GM23338 (cell line): ENCODE measurements at regions not wholly inside any gene's neighbourhood (a gene's known extent, or its start where the extent isn't known, plus 50 kb on each side); places are given as distances from the start of the nearest gene placed in this dataset.

ENCODE experiments used
- CREB1 ChIP-seq: fragments of 250-450 bp; sonication (Bioruptor Pico); IDR thresholded peaks from 2 replicates; pipeline ENCODE4 v1.5.0; 2020; ENCODE audit warnings: low read depth, mild to moderate bottlenecking, moderate library complexity
- CTCF ChIP-seq, 2 experiments: fragments of 200-600 bp in 1 of 2; sonication (generic) in 1 of 2; conservative IDR thresholded peaks; 2 replicates each; pipeline versions ENCODE4 v1.5.1 to v1.6.1; 2016 to 2017; ENCODE audit warnings: antibody characterized with exemption in 2 of 2, low read depth in 2 of 2, mild to moderate bottlenecking in 2 of 2, moderate library complexity in 1 of 2
- EZH2 ChIP-seq: fragments of 200-600 bp; sonication (generic); IDR thresholded peaks from one replicate; pipeline ENCODE4 v1.8.0; 2017; ENCODE audit warnings: antibody characterized with exemption, mild to moderate bottlenecking, low read depth; ENCODE audit not compliant: unreplicated experiment
- EZH2phosphoT487 ChIP-seq: fragments of 200-600 bp; sonication (generic); IDR thresholded peaks from one replicate; pipeline ENCODE4 v1.8.1; 2018; ENCODE audit warnings: antibody characterized with exemption; ENCODE audit not compliant: unreplicated experiment
- JUNB ChIP-seq: IDR thresholded peaks from one replicate; pipeline ENCODE4 v1.6.1; 2016; ENCODE audit warnings: antibody characterized with exemption; ENCODE audit not compliant: unreplicated experiment
- POLR2AphosphoS5 ChIP-seq: IDR thresholded peaks from 2 replicates; pipeline ENCODE4 v1.6.1; 2016; ENCODE audit warnings: antibody characterized with exemption, low read depth
- REST ChIP-seq: IDR thresholded peaks from one replicate; pipeline ENCODE4 v1.6.1; 2018; ENCODE audit warnings: antibody characterized with exemption; ENCODE audit not compliant: unreplicated experiment
- ZNF114 ChIP-seq: fragments of 250-450 bp; sonication (Bioruptor Pico); IDR thresholded peaks from 2 replicates; pipeline ENCODE4 v1.5.0; 2020; ENCODE audit warnings: mild to moderate bottlenecking, moderate library complexity
- TF ChIP-seq, protein P1 (sequence below): fragments of 250-450 bp; sonication (Bioruptor Pico); IDR thresholded peaks from 2 replicates; pipeline ENCODE4 v1.5.0; 2020; ENCODE audit warnings: mild to moderate bottlenecking, moderate library complexity

DNA sequence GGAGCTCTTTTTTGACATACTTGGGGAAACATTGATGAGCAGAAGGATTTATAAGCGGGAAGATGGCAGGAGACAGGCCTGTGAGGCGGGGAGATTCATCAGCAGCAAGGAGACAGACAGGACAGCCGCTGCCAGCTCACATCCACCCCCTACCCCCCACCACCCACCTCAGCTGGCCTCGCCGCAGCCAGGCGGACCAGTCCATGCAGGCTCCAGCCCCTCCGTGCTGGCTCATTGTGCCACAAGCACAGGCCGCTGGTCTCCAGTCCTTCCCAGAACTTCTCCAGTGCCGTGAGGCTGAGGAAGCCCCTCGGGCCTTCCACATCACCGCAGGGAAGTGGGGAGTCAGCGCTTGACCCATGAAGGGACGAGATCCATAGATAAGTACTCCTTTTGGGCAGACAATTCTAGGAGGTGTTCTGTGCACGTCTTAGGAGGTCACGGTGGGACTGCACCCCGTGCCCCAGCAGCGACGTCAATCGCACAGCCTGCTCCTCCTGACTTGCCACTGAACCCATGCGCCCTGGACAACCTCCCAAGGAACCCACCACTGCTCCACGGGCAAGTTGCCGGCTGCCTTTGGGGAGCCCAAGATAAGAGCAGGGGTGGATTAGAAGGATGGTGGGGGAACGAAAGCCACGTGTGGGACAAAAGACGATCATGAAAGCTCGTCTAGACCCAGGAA is 323.6 kb downstream of the C16orf95 start:
- TF ChIP-seq CTCF (conservative IDR thresholded peaks at IDR 0.05; ENCODE audit: low read depth in 2 of 2) (no peak), POLR2AphosphoS5 (no peak), REST (no peak), CREB1 (CRISPR knock-in tag) (no peak), EZH2 (no peak), EZH2phosphoT487 (no peak), ZNF114 (CRISPR knock-in tag) (no peak), JUNB (no peak)
- TF ChIP-seq, protein P1, sequence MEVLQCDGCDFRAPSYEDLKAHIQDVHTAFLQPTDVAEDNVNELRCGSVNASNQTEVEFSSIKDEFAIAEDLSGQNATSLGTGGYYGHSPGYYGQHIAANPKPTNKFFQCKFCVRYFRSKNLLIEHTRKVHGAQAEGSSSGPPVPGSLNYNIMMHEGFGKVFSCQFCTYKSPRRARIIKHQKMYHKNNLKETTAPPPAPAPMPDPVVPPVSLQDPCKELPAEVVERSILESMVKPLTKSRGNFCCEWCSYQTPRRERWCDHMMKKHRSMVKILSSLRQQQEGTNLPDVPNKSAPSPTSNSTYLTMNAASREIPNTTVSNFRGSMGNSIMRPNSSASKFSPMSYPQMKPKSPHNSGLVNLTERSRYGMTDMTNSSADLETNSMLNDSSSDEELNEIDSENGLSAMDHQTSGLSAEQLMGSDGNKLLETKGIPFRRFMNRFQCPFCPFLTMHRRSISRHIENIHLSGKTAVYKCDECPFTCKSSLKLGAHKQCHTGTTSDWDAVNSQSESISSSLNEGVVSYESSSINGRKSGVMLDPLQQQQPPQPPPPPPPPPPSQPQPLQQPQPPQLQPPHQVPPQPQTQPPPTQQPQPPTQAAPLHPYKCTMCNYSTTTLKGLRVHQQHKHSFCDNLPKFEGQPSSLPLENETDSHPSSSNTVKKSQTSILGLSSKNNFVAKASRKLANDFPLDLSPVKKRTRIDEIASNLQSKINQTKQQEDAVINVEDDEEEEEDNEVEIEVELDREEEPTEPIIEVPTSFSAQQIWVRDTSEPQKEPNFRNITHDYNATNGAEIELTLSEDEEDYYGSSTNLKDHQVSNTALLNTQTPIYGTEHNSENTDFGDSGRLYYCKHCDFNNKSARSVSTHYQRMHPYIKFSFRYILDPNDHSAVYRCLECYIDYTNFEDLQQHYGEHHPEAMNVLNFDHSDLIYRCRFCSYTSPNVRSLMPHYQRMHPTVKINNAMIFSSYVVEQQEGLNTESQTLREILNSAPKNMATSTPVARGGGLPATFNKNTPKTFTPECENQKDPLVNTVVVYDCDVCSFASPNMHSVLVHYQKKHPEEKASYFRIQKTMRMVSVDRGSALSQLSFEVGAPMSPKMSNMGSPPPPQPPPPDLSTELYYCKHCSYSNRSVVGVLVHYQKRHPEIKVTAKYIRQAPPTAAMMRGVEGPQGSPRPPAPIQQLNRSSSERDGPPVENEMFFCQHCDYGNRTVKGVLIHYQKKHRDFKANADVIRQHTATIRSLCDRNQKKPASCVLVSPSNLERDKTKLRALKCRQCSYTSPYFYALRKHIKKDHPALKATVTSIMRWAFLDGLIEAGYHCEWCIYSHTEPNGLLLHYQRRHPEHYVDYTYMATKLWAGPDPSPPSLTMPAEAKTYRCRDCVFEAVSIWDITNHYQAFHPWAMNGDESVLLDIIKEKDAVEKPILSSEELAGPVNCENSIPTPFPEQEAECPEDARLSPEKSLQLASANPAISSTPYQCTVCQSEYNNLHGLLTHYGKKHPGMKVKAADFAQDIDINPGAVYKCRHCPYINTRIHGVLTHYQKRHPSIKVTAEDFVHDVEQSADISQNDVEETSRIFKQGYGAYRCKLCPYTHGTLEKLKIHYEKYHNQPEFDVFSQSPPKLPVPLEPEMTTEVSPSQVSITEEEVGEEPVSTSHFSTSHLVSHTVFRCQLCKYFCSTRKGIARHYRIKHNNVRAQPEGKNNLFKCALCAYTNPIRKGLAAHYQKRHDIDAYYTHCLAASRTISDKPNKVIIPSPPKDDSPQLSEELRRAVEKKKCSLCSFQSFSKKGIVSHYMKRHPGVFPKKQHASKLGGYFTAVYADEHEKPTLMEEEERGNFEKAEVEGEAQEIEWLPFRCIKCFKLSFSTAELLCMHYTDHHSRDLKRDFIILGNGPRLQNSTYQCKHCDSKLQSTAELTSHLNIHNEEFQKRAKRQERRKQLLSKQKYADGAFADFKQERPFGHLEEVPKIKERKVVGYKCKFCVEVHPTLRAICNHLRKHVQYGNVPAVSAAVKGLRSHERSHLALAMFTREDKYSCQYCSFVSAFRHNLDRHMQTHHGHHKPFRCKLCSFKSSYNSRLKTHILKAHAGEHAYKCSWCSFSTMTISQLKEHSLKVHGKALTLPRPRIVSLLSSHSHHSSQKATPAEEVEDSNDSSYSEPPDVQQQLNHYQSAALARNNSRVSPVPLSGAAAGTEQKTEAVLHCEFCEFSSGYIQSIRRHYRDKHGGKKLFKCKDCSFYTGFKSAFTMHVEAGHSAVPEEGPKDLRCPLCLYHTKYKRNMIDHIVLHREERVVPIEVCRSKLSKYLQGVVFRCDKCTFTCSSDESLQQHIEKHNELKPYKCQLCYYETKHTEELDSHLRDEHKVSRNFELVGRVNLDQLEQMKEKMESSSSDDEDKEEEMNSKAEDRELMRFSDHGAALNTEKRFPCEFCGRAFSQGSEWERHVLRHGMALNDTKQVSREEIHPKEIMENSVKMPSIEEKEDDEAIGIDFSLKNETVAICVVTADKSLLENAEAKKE (CRISPR knock-in tag), result no peak
